A673 (cell line): ENCODE measurements at regions not wholly inside any gene's neighbourhood (a gene's known extent, or its start where the extent isn't known, plus 50 kb on each side); places are given as distances from the start of the nearest gene placed in this dataset.
"Not testable (repeated sequence)": the region's sequence is repeated elsewhere in the genome, so short reads cannot be mapped to it uniquely, and the experiment has no call there.

Source experiments
- BruUV-seq: library from RNA; stranded (reverse); fragments of 400-500 nt; replicated peaks from 2 replicates; lab custom pipeline; 2021; lab: Mats Ljungman, UMichigan
- CTCF ChIA-PET: fragments of 300-600 bp; sonication (Branson Sonifier 250); formaldehyde crosslinking; loops from one replicate; lab custom pipeline; 2022; ENCODE audit warnings: antibody characterized with exemption; lab: Charles Lee
- POLR2A ChIA-PET: fragments of 300-600 bp; sonication (Branson Sonifier 250); formaldehyde crosslinking; loops from one replicate; lab custom pipeline; 2022; ENCODE audit warnings: antibody characterized with exemption; ENCODE audit not compliant: low non-redundant PET; lab: Charles Lee
- DNase-seq: peaks from one replicate; pipeline ENCODE4 v3.0.0-alpha.2; 2015; ENCODE audit warnings: low spot score
- H3K27ac ChIP-seq: fragments of 200-600 bp; sonication (generic); 2 replicates; pipeline ENCODE4 v1.5.1; 2016; ENCODE audit warnings: mixed run types, low read depth, mild to moderate bottlenecking, mixed read lengths, antibody characterized with exemption, low read length; ENCODE audit not compliant: poor library complexity, severe bottlenecking
- H3K27me3 ChIP-seq: fragments of 200-600 bp; sonication (generic); replicated peaks from 2 replicates; pipeline ENCODE4 v1.6.1; 2017; ENCODE audit warnings: mixed run types, low read depth, mild to moderate bottlenecking, mixed read lengths, antibody characterized with exemption, low read length; ENCODE audit not compliant: insufficient read depth, poor library complexity
- H3K36me3 ChIP-seq: fragments of 200-600 bp; sonication (generic); 2 replicates; pipeline ENCODE4 v1.6.1; 2016; ENCODE audit warnings: mixed run types, mild to moderate bottlenecking, mixed read lengths, antibody characterized with exemption, low read length; ENCODE audit not compliant: insufficient read depth, poor library complexity, severe bottlenecking
- H3K4me1 ChIP-seq: fragments of 200-600 bp; sonication (generic); 2 replicates; pipeline ENCODE4 v1.6.1; 2017; ENCODE audit warnings: mixed run types, mild to moderate bottlenecking, mixed read lengths, antibody characterized with exemption, low read length; ENCODE audit not compliant: insufficient read depth, poor library complexity, severe bottlenecking
- H3K4me3 ChIP-seq: fragments of 200-600 bp; sonication (generic); 2 replicates; pipeline ENCODE4 v1.5.1; 2016; ENCODE audit warnings: low read depth, mixed run types, mild to moderate bottlenecking, mixed read lengths, low read length; ENCODE audit not compliant: poor library complexity, severe bottlenecking
- H3K9me3 ChIP-seq: fragments of 200-600 bp; sonication (generic); 2 replicates; pipeline ENCODE4 v1.6.1; 2016; ENCODE audit warnings: mixed run types, low read depth, mild to moderate bottlenecking, mixed read lengths, antibody characterized with exemption, low read length; ENCODE audit not compliant: poor library complexity, severe bottlenecking
- CTCF ChIP-seq: fragments of 300-800, 200-600 bp; sonication (generic); conservative IDR thresholded peaks from 2 replicates; pipeline ENCODE4 v1.5.1; 2017; ENCODE audit warnings: low read depth, mild to moderate bottlenecking, antibody characterized with exemption, low read length, moderate library complexity, mixed read lengths
- EZH2 ChIP-seq: fragments of 200-600 bp; sonication (generic); IDR thresholded peaks from 2 replicates; pipeline ENCODE4 v1.6.1; 2017; ENCODE audit warnings: borderline replicate concordance, low read depth, mild to moderate bottlenecking, mixed read lengths, antibody characterized with exemption, low read length; ENCODE audit not compliant: poor library complexity, severe bottlenecking
- intact Hi-C: fragments of 100-400 bp; cut with micrococcal nuclease; formaldehyde crosslinking; loops from one replicate; pipeline ENCODE4 v1.10.0; 2022; ENCODE audit not compliant: unreplicated experiment

- TF ChIP-seq EZH2 = no peak
- TF ChIP-seq CTCF = no peak
- intact Hi-C loops = no loop called here
- Histone ChIP-seq H3K36me3 (no peaks in the 10 kb centered on the region), H3K9me3 (no peaks in the 10 kb centered on the region), H3K27ac (no peak overlapping the region), H3K4me3 (no peak overlapping the region), H3K4me1 (no peaks in the 10 kb centered on the region), H3K27me3 (no peaks in the 10 kb centered on the region)
- POLR2A ChIA-PET = no interaction called here
- CTCF ChIA-PET = no interaction called here
- no TSS peak for BruUV-seq
- DNase-seq = no peak
Measured at GRCh38 chr7:84921154-84921553, 265.7 kb downstream of the SEMA3D start.

GRCh38 chr7:84916973-84917372, 269.9 kb downstream of the SEMA3D start:
- H3K4me3 ChIP-seq, DNase-seq, CTCF ChIA-PET: not testable (repeated sequence)

GRCh38 chr7:84916161-84916560, 270.7 kb downstream of the SEMA3D start:
- POLR2A ChIA-PET = no interaction called here
- no TSS peak for BruUV-seq
- intact Hi-C loops = no loop called here
- H3K27ac ChIP-seq = no peak overlapping the region
- H3K4me3 ChIP-seq = no peak overlapping the region
- H3K36me3 ChIP-seq = no peaks in the 10 kb centered on the region
- no peaks in the 10 kb centered on the region for H3K9me3 ChIP-seq
- CTCF ChIA-PET = no interaction called here
- no peak for DNase-seq
- H3K27me3 ChIP-seq = no peaks in the 10 kb centered on the region
- TF ChIP-seq CTCF = no peak
- no peak for TF ChIP-seq EZH2
- H3K4me1 ChIP-seq = no peaks in the 10 kb centered on the region

More at GRCh38 chr7:84916973-84917372, 269.9 kb downstream of the SEMA3D start:
- H3K9me3 ChIP-seq, H3K27ac ChIP-seq, H3K4me1 ChIP-seq, intact Hi-C loops, POLR2A ChIA-PET, H3K27me3 ChIP-seq, H3K36me3 ChIP-seq, BruUV-seq: not testable (repeated sequence)

DNA sequence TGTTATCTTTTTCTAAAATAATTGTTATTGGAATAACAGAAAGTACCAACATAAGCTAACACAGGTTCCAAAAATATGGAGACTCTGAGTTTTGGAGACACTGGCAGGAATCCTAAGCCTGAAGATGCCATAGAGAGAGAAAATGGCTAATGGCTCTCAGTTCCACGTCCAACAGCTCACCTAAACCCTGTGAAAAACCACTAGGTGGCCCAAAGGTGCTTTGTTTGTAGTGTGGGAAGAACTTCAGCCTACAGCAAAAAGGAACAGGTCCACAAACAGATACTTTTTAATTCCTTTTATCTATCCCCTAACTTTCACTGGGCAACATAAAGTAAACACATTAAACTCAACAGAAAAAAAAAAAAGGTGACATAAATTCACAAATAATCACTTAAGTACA, 272.3 kb downstream of the SEMA3D start:
- H3K36me3 ChIP-seq = no peaks in the 10 kb centered on the region
- no peaks in the 10 kb centered on the region for H3K27me3 ChIP-seq
- intact Hi-C loops = loop anchor here (5.0 kb wide), 1 partner anchor 103 kb away; no protein-coding TSS in a partner anchor
- H3K4me3 ChIP-seq = no peak overlapping the region
- no peaks in the 10 kb centered on the region for H3K4me1 ChIP-seq
- H3K9me3 ChIP-seq = no peaks in the 10 kb centered on the region
- CTCF ChIA-PET = interaction anchor here (0.7 kb wide), 1 partner anchor 967 kb away, joined by 3 read pairs; no protein-coding TSS in a partner anchor
- POLR2A ChIA-PET = interaction anchor here (0.7 kb wide), 1 partner anchor 636 kb away, joined by 3 read pairs; no protein-coding TSS in a partner anchor
- no TSS peak for BruUV-seq
- no peak overlapping the region for H3K27ac ChIP-seq
- TF ChIP-seq EZH2 (no peak), CTCF (no peak)
- peak; percentile 5 for DNase-seq
